ENCODE measurements at regions not wholly inside any gene's neighbourhood (a gene's known extent, or its start where the extent isn't known, plus 50 kb on each side); places are given as distances from the start of the nearest gene placed in this dataset.
A peak's percentile ranks its signal among the peaks of the same experiment; 100 is the strongest.
"Not testable (repeated sequence)": the region's sequence is repeated elsewhere in the genome, so short reads cannot be mapped to it uniquely, and the experiment has no call there.

DNA sequence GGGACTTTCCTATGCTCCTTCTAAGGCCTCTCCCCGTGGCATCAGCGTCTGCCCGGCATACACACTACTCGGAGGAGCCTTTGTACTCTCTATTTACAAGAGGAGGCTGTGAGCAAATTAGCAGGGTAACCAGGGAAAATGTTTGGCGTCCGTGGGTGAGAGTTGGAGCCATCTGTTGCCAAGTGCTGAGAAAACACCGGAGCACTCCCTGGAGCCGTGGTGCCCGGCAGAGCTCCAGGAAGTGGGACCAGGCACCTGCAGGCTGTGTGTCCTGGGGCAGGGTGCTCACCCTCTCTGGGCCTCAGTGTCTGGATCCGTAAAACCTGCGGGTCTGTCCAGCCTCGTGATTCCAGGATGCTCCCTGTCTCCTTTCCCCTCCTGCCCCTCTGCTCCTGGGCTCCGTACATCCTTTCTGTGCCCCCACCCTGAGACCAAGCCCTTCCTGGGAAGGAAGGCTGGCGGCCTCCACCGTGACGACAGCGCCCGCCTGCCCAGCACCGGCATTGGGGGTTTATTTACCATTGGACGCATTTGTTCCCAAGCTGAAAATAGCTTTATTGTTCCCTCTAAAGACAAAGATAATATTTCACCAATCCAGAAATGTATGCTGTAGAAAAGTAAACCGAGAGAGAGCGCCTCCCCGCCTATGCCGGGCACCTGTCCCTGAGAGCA lies 174.4 kb downstream of the ZNF479 start:
- not testable (repeated sequence) for H3K4me1 ChIP-seq (ENCODE audit: insufficient read depth); H3K27me3 ChIP-seq; H3K36me3 ChIP-seq (replicated peaks; ENCODE audit: insufficient read depth, low read depth); H2AFZ ChIP-seq; H4K20me1 ChIP-seq (ENCODE audit: insufficient read depth, poor library complexity, severe bottlenecking); H3K79me2 ChIP-seq; H3K9me2 ChIP-seq (replicated peaks; ENCODE audit: insufficient read depth); H3K4me3 ChIP-seq; DNase-seq (ENCODE audit: low spot score); H3K4me2 ChIP-seq; H3K9me3 ChIP-seq (ENCODE audit: low read depth); H3K27ac ChIP-seq
- 93% methylated on average over 12 of the region's 24 CpGs for WGBS (ENCODE audit: low lambda C conversion rate, missing lambda C conversion rate)

DNA sequence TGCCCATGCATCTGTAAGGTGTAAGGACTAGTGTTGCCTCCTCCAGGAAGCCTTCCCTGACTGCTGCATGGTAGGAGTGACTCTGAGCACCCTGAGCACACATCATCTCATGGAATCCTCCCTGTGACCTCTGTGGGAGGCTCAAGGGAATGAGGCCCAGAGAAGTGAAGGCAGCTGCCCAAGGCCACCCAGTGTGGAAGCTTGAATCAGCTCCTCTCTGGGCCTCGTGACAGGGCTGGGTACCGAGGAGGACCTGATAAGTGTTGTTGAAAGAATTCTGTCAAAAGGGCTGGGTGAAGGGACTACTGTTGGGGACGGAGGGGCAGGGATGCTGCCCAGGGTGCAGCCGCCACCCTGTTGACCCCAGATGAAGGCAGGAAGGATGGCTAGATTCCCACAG lies 175.2 kb downstream of the ZNF479 start:
- WGBS (ENCODE audit: low lambda C conversion rate, missing lambda C conversion rate): 77% methylated on average over 3 of the region's 4 CpGs
- H3K27me3 ChIP-seq; H3K9me2 ChIP-seq (replicated peaks; ENCODE audit: insufficient read depth); H3K36me3 ChIP-seq (replicated peaks; ENCODE audit: insufficient read depth, low read depth); H3K4me2 ChIP-seq; H3K4me3 ChIP-seq; DNase-seq (ENCODE audit: low spot score); H2AFZ ChIP-seq; H3K9me3 ChIP-seq (ENCODE audit: low read depth); H3K79me2 ChIP-seq; H3K27ac ChIP-seq; H3K4me1 ChIP-seq (ENCODE audit: insufficient read depth); H4K20me1 ChIP-seq (ENCODE audit: insufficient read depth, poor library complexity, severe bottlenecking): not testable (repeated sequence)

DNA sequence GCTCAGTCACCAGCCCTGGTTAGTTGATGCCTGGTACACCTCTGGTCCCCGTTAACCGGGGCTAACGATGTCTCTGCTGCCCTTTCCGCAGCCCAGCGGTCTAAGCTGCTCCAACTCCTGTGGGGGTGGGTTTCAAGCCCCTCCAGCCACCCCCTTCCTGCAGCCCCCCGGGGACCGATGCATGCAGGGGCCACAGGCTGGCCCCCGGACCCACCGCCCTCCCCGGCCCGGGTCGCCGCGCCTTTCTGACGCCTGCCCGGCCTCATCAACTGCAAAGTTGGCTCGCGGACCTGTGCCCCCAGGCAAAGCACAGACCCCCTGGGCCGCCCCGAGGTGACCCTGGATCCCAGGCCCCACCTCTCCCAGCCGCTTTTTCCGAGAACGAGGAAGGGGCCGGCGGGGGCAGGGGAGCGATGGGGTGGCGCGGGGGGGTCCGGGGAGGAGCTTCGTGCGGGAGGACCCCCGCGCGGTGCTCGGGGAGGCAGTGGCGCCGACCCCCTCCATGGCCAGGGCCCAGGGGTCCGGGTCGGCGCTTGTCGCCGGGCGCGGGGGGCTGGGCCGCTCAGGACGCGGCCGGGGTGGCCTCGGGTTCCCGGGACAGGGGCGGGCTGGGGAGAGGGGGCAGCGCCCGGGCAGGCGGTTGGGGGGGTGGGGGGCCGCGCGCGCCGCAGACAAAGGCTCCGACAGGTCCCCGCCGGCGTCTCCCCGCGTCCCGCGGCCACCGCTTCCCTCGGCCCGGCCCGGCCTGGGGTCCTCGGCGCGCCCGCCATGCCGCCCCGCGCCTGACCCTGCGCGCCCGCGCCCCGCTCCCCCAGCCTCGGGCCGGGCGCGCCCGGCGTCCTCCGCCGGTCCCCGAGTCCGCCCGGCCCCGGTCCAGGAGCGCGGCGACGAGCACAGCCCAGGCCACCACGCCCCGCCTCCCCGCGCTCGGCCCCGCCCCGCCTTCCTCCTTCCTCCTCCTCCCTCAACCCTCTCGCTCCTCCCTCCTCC lies 183.6 kb downstream of the ZNF479 start:
- H3K4me1 ChIP-seq (ENCODE audit: insufficient read depth); H3K4me3 ChIP-seq; H3K9me3 ChIP-seq (ENCODE audit: low read depth); DNase-seq (ENCODE audit: low spot score); H2AFZ ChIP-seq; H3K27ac ChIP-seq; H3K9me2 ChIP-seq (replicated peaks; ENCODE audit: insufficient read depth); H4K20me1 ChIP-seq (ENCODE audit: insufficient read depth, poor library complexity, severe bottlenecking); H3K36me3 ChIP-seq (replicated peaks; ENCODE audit: insufficient read depth, low read depth); H3K27me3 ChIP-seq; H3K4me2 ChIP-seq; H3K79me2 ChIP-seq: not testable (repeated sequence)
- WGBS (ENCODE audit: low lambda C conversion rate, missing lambda C conversion rate): no CpG with 5 or more reads among the region's 107 CpGs

DNA sequence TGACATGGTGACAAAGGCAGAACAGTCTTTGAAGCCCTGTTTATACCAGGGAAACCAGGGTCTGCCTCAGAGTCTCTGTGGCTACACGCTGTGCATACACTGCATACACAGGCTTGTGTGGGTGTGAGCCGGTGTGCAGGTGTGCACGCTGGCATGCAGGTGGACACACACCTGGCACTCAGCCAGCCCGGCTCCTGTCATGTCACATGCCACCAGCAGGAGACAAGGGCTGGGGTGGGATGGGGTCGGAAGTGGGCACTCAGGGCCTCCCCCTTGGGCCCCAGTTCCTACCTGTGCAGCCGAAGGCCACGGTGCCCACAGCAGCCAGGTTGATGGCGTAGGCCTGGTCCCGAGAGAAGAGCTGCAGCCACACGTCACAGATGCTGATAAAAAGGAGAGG lies 192.2 kb downstream of the ZNF479 start:
- H2AFZ ChIP-seq; H4K20me1 ChIP-seq (ENCODE audit: insufficient read depth, poor library complexity, severe bottlenecking); H3K36me3 ChIP-seq (replicated peaks; ENCODE audit: insufficient read depth, low read depth); H3K4me2 ChIP-seq; H3K9me3 ChIP-seq (ENCODE audit: low read depth); H3K4me1 ChIP-seq (ENCODE audit: insufficient read depth); H3K79me2 ChIP-seq; H3K4me3 ChIP-seq; H3K27me3 ChIP-seq; H3K27ac ChIP-seq; H3K9me2 ChIP-seq (replicated peaks; ENCODE audit: insufficient read depth): not testable (repeated sequence)
- WGBS (ENCODE audit: low lambda C conversion rate, missing lambda C conversion rate): 81% methylated on average over 3 of the region's 10 CpGs
- DNase-seq (ENCODE audit: low spot score): peak; percentile 4

DNA sequence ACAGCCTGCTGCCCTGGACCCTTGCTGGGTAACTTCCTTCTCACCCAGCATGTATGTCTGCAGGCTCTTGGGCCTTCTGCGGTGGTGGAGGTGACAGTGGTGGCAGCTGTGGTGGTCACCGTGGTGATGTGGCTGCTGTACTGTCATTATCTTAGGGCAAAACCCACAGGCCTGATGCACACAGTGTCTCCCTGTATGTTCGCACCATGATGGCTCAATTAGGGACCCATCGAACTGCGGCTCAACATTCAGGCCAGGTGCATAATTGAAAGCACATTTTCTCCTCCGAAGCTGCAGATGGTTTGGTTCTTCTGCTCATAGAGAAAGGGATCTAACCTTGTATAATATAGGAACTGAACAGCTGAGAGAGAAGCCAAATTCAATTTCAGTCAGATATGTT lies 208.3 kb downstream of the ZNF479 start:
- not testable (repeated sequence) for H4K20me1 ChIP-seq (ENCODE audit: insufficient read depth, poor library complexity, severe bottlenecking); H2AFZ ChIP-seq; H3K27ac ChIP-seq; H3K27me3 ChIP-seq; H3K9me2 ChIP-seq (replicated peaks; ENCODE audit: insufficient read depth); H3K4me2 ChIP-seq; H3K9me3 ChIP-seq (ENCODE audit: low read depth); H3K4me3 ChIP-seq; H3K4me1 ChIP-seq (ENCODE audit: insufficient read depth); H3K79me2 ChIP-seq; DNase-seq (ENCODE audit: low spot score); H3K36me3 ChIP-seq (replicated peaks; ENCODE audit: insufficient read depth, low read depth)
- 89% methylated on average over 3 of the region's 6 CpGs for WGBS (ENCODE audit: low lambda C conversion rate, missing lambda C conversion rate)

DNA sequence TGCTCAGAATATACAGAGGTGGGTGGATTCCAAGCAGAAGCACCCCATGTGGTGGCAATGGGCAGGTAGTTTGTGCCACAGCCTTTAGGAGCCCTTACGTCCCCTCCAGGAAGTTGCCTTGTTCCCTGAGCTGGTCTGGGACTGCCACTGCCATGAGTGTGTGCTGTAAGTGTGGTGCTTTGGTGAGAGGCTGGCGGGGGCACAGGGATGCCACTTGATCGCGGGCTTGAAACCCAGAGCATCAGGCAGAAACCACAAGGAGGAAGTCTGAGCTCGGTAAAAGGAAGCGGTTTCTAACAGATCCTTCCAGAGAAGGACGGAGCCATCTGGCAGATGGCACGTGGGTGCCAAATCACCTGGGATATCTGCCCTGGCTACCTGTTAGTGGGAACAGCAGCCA lies 221.3 kb downstream of the ZNF479 start:
- H3K9me3 ChIP-seq (ENCODE audit: low read depth); H2AFZ ChIP-seq; H3K36me3 ChIP-seq (replicated peaks; ENCODE audit: insufficient read depth, low read depth); H3K4me1 ChIP-seq (ENCODE audit: insufficient read depth); H3K9me2 ChIP-seq (replicated peaks; ENCODE audit: insufficient read depth); H4K20me1 ChIP-seq (ENCODE audit: insufficient read depth, poor library complexity, severe bottlenecking); H3K79me2 ChIP-seq; H3K27ac ChIP-seq; H3K27me3 ChIP-seq; DNase-seq (ENCODE audit: low spot score); H3K4me3 ChIP-seq; H3K4me2 ChIP-seq: not testable (repeated sequence)
- WGBS (ENCODE audit: low lambda C conversion rate, missing lambda C conversion rate): 74% methylated on average over 6 of the region's 8 CpGs

DNA sequence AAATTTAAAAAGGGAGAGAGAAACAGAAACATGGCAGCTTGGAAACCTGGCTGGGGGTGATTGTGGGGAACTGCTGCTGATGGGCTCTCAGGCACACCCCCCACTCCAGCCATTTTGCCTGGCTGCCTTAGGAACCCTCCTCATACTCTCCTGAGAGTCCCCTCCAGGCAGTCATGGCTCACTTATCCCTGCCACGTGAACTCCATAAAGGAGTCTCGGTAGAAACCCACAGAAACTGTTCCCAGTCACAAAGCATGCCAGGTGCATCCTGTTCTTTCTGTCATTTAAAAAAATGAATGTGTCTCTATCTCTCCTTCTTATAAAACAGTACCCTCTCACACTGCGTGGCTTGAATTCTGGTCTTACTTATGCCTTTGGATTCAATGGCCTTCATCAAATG lies 242.8 kb downstream of the ZNF479 start:
- H3K9me2 ChIP-seq (replicated peaks; ENCODE audit: insufficient read depth); H3K36me3 ChIP-seq (replicated peaks; ENCODE audit: insufficient read depth, low read depth); H3K79me2 ChIP-seq; H3K27ac ChIP-seq; H3K4me2 ChIP-seq; H3K27me3 ChIP-seq; H2AFZ ChIP-seq; H3K4me3 ChIP-seq; H3K9me3 ChIP-seq (ENCODE audit: low read depth); H4K20me1 ChIP-seq (ENCODE audit: insufficient read depth, poor library complexity, severe bottlenecking); H3K4me1 ChIP-seq (ENCODE audit: insufficient read depth); DNase-seq (ENCODE audit: low spot score): not testable (repeated sequence)
- 37% methylated on average over 3 of the region's 3 CpGs for WGBS (ENCODE audit: low lambda C conversion rate, missing lambda C conversion rate)

DNA sequence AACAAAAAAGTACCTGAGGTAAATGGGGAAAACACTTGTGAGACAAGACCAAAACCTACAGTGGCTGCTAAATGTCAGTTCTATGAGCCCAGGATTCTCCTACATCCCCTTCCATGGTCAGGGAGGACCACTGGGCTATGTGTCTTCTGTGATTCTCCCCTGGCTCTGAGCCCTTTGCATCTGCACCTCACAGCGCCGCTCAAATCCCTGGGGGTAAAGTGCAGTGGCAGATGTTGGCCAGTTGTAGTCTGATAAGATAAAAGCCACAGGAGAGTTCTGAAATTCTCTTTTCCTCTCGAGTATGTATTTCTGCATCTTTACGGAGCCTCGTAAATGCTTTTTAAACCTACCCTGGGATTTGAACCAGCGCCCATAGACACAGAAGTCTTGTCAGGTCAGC lies 247.1 kb downstream of the ZNF479 start:
- not testable (repeated sequence) for H3K27ac ChIP-seq; H3K9me2 ChIP-seq (replicated peaks; ENCODE audit: insufficient read depth); H3K36me3 ChIP-seq (replicated peaks; ENCODE audit: insufficient read depth, low read depth); H3K9me3 ChIP-seq (ENCODE audit: low read depth); H4K20me1 ChIP-seq (ENCODE audit: insufficient read depth, poor library complexity, severe bottlenecking); H3K4me2 ChIP-seq; H3K27me3 ChIP-seq; H3K4me1 ChIP-seq (ENCODE audit: insufficient read depth); H3K4me3 ChIP-seq; H3K79me2 ChIP-seq; DNase-seq (ENCODE audit: low spot score); H2AFZ ChIP-seq
- 77% methylated on average over 5 of the region's 6 CpGs for WGBS (ENCODE audit: low lambda C conversion rate, missing lambda C conversion rate)

DNA sequence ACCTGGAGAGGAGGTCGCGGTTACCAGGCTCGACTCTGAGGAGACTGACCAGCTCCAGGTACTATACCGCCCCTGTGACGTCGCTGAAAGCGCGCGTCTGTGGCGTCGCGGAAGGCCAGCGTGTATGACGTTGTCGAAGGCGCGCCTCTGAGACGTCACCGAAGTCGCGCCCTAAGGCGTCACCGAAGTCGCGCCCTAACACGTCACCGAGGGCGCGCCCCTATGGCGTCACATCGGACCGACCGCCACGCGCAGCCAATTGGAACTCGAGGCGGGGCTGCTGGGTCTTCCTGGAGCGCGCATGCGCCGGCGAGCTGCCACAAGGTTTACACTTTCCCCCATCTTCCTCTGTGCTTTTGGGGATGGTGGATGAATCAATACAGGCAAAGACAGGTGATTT lies 249.9 kb downstream of the ZNF479 start:
- 98% methylated on average over 29 of the region's 42 CpGs for WGBS (ENCODE audit: low lambda C conversion rate, missing lambda C conversion rate)
- H3K9me3 ChIP-seq (ENCODE audit: low read depth); H3K4me1 ChIP-seq (ENCODE audit: insufficient read depth); H3K27me3 ChIP-seq; H3K27ac ChIP-seq; H3K4me2 ChIP-seq; H3K79me2 ChIP-seq; H3K4me3 ChIP-seq; H3K9me2 ChIP-seq (replicated peaks; ENCODE audit: insufficient read depth); H3K36me3 ChIP-seq (replicated peaks; ENCODE audit: insufficient read depth, low read depth); H2AFZ ChIP-seq; H4K20me1 ChIP-seq (ENCODE audit: insufficient read depth, poor library complexity, severe bottlenecking): not testable (repeated sequence)
- peak; percentile 5 for DNase-seq (ENCODE audit: low spot score)

Measured in hepatocyte (in vitro differentiated cells).